ENCODE measurements at regions not wholly inside any gene's neighbourhood (a gene's known extent, or its start where the extent isn't known, plus 50 kb on each side); places are given as distances from the start of the nearest gene placed in this dataset.
A peak's percentile ranks its signal among the peaks of the same experiment; 100 is the strongest.

DNA sequence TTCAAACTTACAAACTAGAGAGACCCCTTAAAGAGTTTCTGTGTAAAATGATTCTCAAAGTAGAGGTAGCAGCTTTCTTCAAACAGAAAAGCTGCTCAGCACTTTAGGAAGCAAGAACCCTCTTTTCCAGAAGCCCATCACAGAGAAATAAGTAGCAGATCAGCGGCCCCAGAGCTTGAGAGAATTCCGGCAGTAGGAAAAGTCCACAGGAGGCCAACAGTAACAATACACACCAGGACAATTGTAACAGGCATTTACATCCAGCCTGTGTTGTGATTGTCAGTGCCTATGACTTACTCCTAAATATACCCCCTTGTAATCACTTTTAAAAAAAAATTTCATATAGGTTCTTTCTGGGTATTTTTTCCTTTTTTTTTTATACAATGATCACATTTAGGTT lies 161.4 kb upstream of the ACVR2A start:
- WGBS, result 93% methylated on average over 2 of the region's 2 CpGs
- H3K18ac ChIP-seq (ENCODE audit: low read depth in 1 of 2, low read length in 2 of 2), result no peak overlapping the region

GRCh38 chr2:147681093-147681492 lies 163.7 kb upstream of the ACVR2A start:
- H3K36me3 ChIP-seq (ENCODE audit: control insufficient read depth in 1 of 2, insufficient read depth in 2 of 2, low read depth in 1 of 2, low read length in 2 of 2), result no peaks in the 10 kb centered on the region
- DNase-seq, result no peak
- H3K14ac ChIP-seq (ENCODE audit: low read length in 2 of 2), result no peak overlapping the region
- no peaks in the 10 kb centered on the region for H3K79me1 ChIP-seq (replicated peaks; ENCODE audit: low read length, poor library complexity, severe bottlenecking)
- no peak overlapping the region for H2BK120ac ChIP-seq (ENCODE audit: low read depth, low read length)
- H2AFZ ChIP-seq (ENCODE audit: low read depth, low read length), result no peak overlapping the region
- H2BK5ac ChIP-seq (ENCODE audit: low read depth, low read length, poor library complexity, severe bottlenecking), result no peak overlapping the region
- no peak overlapping the region for H3K4ac ChIP-seq (ENCODE audit: low read depth in 1 of 2, low read length in 2 of 2)
- H3K23ac ChIP-seq (ENCODE audit: low read length in 2 of 2), result no peak overlapping the region
- H3K4me3 ChIP-seq (ENCODE audit: insufficient read depth in 1 of 2, low read depth in 1 of 2, low read length in 2 of 2), result no peak overlapping the region
- no peak overlapping the region for H3K4me2 ChIP-seq (ENCODE audit: low read length, poor library complexity, severe bottlenecking)
- no peak overlapping the region for H3K9ac ChIP-seq (ENCODE audit: low read length)
- no peak overlapping the region for H2AK5ac ChIP-seq (ENCODE audit: low read length, severe bottlenecking)
- no peak overlapping the region for H3K18ac ChIP-seq (ENCODE audit: low read depth in 1 of 2, low read length in 2 of 2)
- no peaks in the 10 kb centered on the region for H3K4me1 ChIP-seq (ENCODE audit: control insufficient read depth, insufficient read depth, low read depth, low read length)
- no peaks in the 10 kb centered on the region for H3K9me3 ChIP-seq (ENCODE audit: control insufficient read depth, low read length)
- no peak overlapping the region for H2BK12ac ChIP-seq (ENCODE audit: low read length in 2 of 2)
- H4K8ac ChIP-seq (ENCODE audit: low read length), result no peak overlapping the region
- H3K27me3 ChIP-seq (ENCODE audit: control insufficient read depth in 1 of 2, insufficient read depth in 1 of 2, low read length in 2 of 2), result no peaks in the 10 kb centered on the region
- no peak overlapping the region for H3K27ac ChIP-seq (ENCODE audit: low read length, poor library complexity, severe bottlenecking)
- H4K91ac ChIP-seq (ENCODE audit: low read length), result no peak overlapping the region
- H2BK15ac ChIP-seq (ENCODE audit: low read depth, poor library complexity, severe bottlenecking), result no peak overlapping the region

More for the DNA sequence above, 161.4 kb upstream of the ACVR2A start:
- H3K27me3 ChIP-seq (ENCODE audit: control insufficient read depth in 1 of 2, insufficient read depth in 1 of 2, low read length in 2 of 2), result no peaks in the 10 kb centered on the region
- H2BK15ac ChIP-seq (ENCODE audit: low read depth, poor library complexity, severe bottlenecking), result no peak overlapping the region
- H2BK120ac ChIP-seq (ENCODE audit: low read depth, low read length), result no peak overlapping the region
- H2BK12ac ChIP-seq (ENCODE audit: low read length in 2 of 2), result no peak overlapping the region
- peak overlapping the region; percentile 16 for H3K4me2 ChIP-seq (ENCODE audit: low read length, poor library complexity, severe bottlenecking)
- no peak overlapping the region for H3K23ac ChIP-seq (ENCODE audit: low read length in 2 of 2)
- H3K4ac ChIP-seq (ENCODE audit: low read depth in 1 of 2, low read length in 2 of 2), result no peak overlapping the region
- peaks cover 4% of the 10 kb centered on the region for H3K9me3 ChIP-seq (ENCODE audit: control insufficient read depth, low read length)
- H3K79me1 ChIP-seq (replicated peaks; ENCODE audit: low read length, poor library complexity, severe bottlenecking), result no peaks in the 10 kb centered on the region
- H3K4me3 ChIP-seq (ENCODE audit: insufficient read depth in 1 of 2, low read depth in 1 of 2, low read length in 2 of 2), result no peak overlapping the region
- H2AK5ac ChIP-seq (ENCODE audit: low read length, severe bottlenecking), result no peak overlapping the region
- H4K8ac ChIP-seq (ENCODE audit: low read length), result no peak overlapping the region
- no peak for DNase-seq
- H3K27ac ChIP-seq (ENCODE audit: low read length, poor library complexity, severe bottlenecking), result no peak overlapping the region
- no peaks in the 10 kb centered on the region for H3K4me1 ChIP-seq (ENCODE audit: control insufficient read depth, insufficient read depth, low read depth, low read length)
- no peak overlapping the region for H4K91ac ChIP-seq (ENCODE audit: low read length)
- H3K36me3 ChIP-seq (ENCODE audit: control insufficient read depth in 1 of 2, insufficient read depth in 2 of 2, low read depth in 1 of 2, low read length in 2 of 2), result no peaks in the 10 kb centered on the region
- no peak overlapping the region for H3K14ac ChIP-seq (ENCODE audit: low read length in 2 of 2)
- H3K9ac ChIP-seq (ENCODE audit: low read length), result no peak overlapping the region
- H2AFZ ChIP-seq (ENCODE audit: low read depth, low read length), result no peak overlapping the region
- H2BK5ac ChIP-seq (ENCODE audit: low read depth, low read length, poor library complexity, severe bottlenecking), result no peak overlapping the region

GRCh38 chr2:147679955-147680531 lies 164.8 kb upstream of the ACVR2A start:
- Histone ChIP-seq H2BK5ac (ENCODE audit: low read depth, low read length, poor library complexity, severe bottlenecking) (no peak overlapping the region), H4K8ac (ENCODE audit: low read length) (no peak overlapping the region), H2BK120ac (ENCODE audit: low read depth, low read length) (no peak overlapping the region), H2BK12ac (ENCODE audit: low read length in 2 of 2) (no peak overlapping the region), H3K79me1 (replicated peaks; ENCODE audit: low read length, poor library complexity, severe bottlenecking) (no peaks in the 10 kb centered on the region), H2AFZ (ENCODE audit: low read depth, low read length) (no peak overlapping the region), H3K4me3 (ENCODE audit: insufficient read depth in 1 of 2, low read depth in 1 of 2, low read length in 2 of 2) (no peak overlapping the region), H3K14ac (ENCODE audit: low read length in 2 of 2) (no peak overlapping the region), H3K18ac (ENCODE audit: low read depth in 1 of 2, low read length in 2 of 2) (no peak overlapping the region), H3K23ac (ENCODE audit: low read length in 2 of 2) (no peak overlapping the region), H3K36me3 (ENCODE audit: control insufficient read depth in 1 of 2, insufficient read depth in 2 of 2, low read depth in 1 of 2, low read length in 2 of 2) (no peaks in the 10 kb centered on the region), H3K4me2 (ENCODE audit: low read length, poor library complexity, severe bottlenecking) (no peak overlapping the region), H3K9ac (ENCODE audit: low read length) (no peak overlapping the region), H2BK15ac (ENCODE audit: low read depth, poor library complexity, severe bottlenecking) (no peak overlapping the region), H3K27ac (ENCODE audit: low read length, poor library complexity, severe bottlenecking) (no peak overlapping the region), H3K27me3 (ENCODE audit: control insufficient read depth in 1 of 2, insufficient read depth in 1 of 2, low read length in 2 of 2) (no peaks in the 10 kb centered on the region), H3K4me1 (ENCODE audit: control insufficient read depth, insufficient read depth, low read depth, low read length) (no peaks in the 10 kb centered on the region), H3K9me3 (ENCODE audit: control insufficient read depth, low read length) (no peaks in the 10 kb centered on the region), H3K4ac (ENCODE audit: low read depth in 1 of 2, low read length in 2 of 2) (no peak overlapping the region), H4K91ac (ENCODE audit: low read length) (no peak overlapping the region), H2AK5ac (ENCODE audit: low read length, severe bottlenecking) (no peak overlapping the region)
- DNase-seq, result no peak
- WGBS, result 80% methylated on average over 4 of the region's 6 CpGs

GRCh38 chr2:147679191-147679954 lies 165.5 kb upstream of the ACVR2A start:
- no peak overlapping the region for H3K4me2 ChIP-seq (ENCODE audit: low read length, poor library complexity, severe bottlenecking)
- no peak overlapping the region for H4K91ac ChIP-seq (ENCODE audit: low read length)
- H3K23ac ChIP-seq (ENCODE audit: low read length in 2 of 2), result no peak overlapping the region
- H3K27me3 ChIP-seq (ENCODE audit: control insufficient read depth in 1 of 2, insufficient read depth in 1 of 2, low read length in 2 of 2), result no peaks in the 10 kb centered on the region
- peak; percentile 76 for DNase-seq
- no peak overlapping the region for H3K4ac ChIP-seq (ENCODE audit: low read depth in 1 of 2, low read length in 2 of 2)
- no peak overlapping the region for H2BK5ac ChIP-seq (ENCODE audit: low read depth, low read length, poor library complexity, severe bottlenecking)
- no peak overlapping the region for H2BK12ac ChIP-seq (ENCODE audit: low read length in 2 of 2)
- no peak overlapping the region for H3K4me3 ChIP-seq (ENCODE audit: insufficient read depth in 1 of 2, low read depth in 1 of 2, low read length in 2 of 2)
- no peak overlapping the region for H2AK5ac ChIP-seq (ENCODE audit: low read length, severe bottlenecking)
- no peak overlapping the region for H2AFZ ChIP-seq (ENCODE audit: low read depth, low read length)
- no peak overlapping the region for H3K18ac ChIP-seq (ENCODE audit: low read depth in 1 of 2, low read length in 2 of 2)
- 75% methylated on average over 2 of the region's 3 CpGs for WGBS
- H2BK15ac ChIP-seq (ENCODE audit: low read depth, poor library complexity, severe bottlenecking), result no peak overlapping the region
- no peaks in the 10 kb centered on the region for H3K4me1 ChIP-seq (ENCODE audit: control insufficient read depth, insufficient read depth, low read depth, low read length)
- H3K79me1 ChIP-seq (replicated peaks; ENCODE audit: low read length, poor library complexity, severe bottlenecking), result no peaks in the 10 kb centered on the region
- no peak overlapping the region for H3K27ac ChIP-seq (ENCODE audit: low read length, poor library complexity, severe bottlenecking)
- no peak overlapping the region for H2BK120ac ChIP-seq (ENCODE audit: low read depth, low read length)
- no peak overlapping the region for H4K8ac ChIP-seq (ENCODE audit: low read length)
- no peaks in the 10 kb centered on the region for H3K9me3 ChIP-seq (ENCODE audit: control insufficient read depth, low read length)
- no peak overlapping the region for H3K14ac ChIP-seq (ENCODE audit: low read length in 2 of 2)
- H3K36me3 ChIP-seq (ENCODE audit: control insufficient read depth in 1 of 2, insufficient read depth in 2 of 2, low read depth in 1 of 2, low read length in 2 of 2), result no peaks in the 10 kb centered on the region
- no peak overlapping the region for H3K9ac ChIP-seq (ENCODE audit: low read length)
